ENCODE measurements at regions not wholly inside any gene's neighbourhood (a gene's known extent, or its start where the extent isn't known, plus 50 kb on each side); places are given as distances from the start of the nearest gene placed in this dataset.

- no peaks in the 10 kb centered on the region for H3K9me3 Mint-ChIP-seq (ENCODE audit: unreplicated experiment)
- no peaks in the 10 kb centered on the region for H3K36me3 Mint-ChIP-seq (ENCODE audit: unreplicated experiment)
- no peaks in the 10 kb centered on the region for H3K4me1 Mint-ChIP-seq (ENCODE audit: unreplicated experiment)
- no peaks in the 10 kb centered on the region for H3K27me3 Mint-ChIP-seq (ENCODE audit: unreplicated experiment)
- DNase-seq (ENCODE audit: extremely low spot score, unreplicated experiment) = no peak
- TF ChIP-seq CTCF (IDR thresholded peaks at IDR 0.05) = no peak
- no peak overlapping the region for H3K4me3 Mint-ChIP-seq (ENCODE audit: unreplicated experiment)
- H3K27ac Mint-ChIP-seq (ENCODE audit: unreplicated experiment) = no peak overlapping the region
Observed at GRCh38 chr2:125861461-125861860, 794.5 kb upstream of the GYPC start.

GRCh38 chr2:125867908-125868307 is 788.0 kb upstream of the GYPC start:
- no peak for TF ChIP-seq CTCF (IDR thresholded peaks at IDR 0.05)
- Mint-ChIP-seq H3K27ac (ENCODE audit: unreplicated experiment) (no peak overlapping the region), H3K27me3 (ENCODE audit: unreplicated experiment) (no peaks in the 10 kb centered on the region), H3K4me3 (ENCODE audit: unreplicated experiment) (no peak overlapping the region), H3K4me1 (ENCODE audit: unreplicated experiment) (no peaks in the 10 kb centered on the region), H3K9me3 (ENCODE audit: unreplicated experiment) (peaks cover 17% of the 10 kb centered on the region), H3K36me3 (ENCODE audit: unreplicated experiment) (no peaks in the 10 kb centered on the region)
- no peak for DNase-seq (ENCODE audit: extremely low spot score, unreplicated experiment)

GRCh38 chr2:125870264-125870663 is 785.7 kb upstream of the GYPC start:
- Mint-ChIP-seq H3K9me3 (ENCODE audit: unreplicated experiment) (peaks cover 25% of the 10 kb centered on the region), H3K36me3 (ENCODE audit: unreplicated experiment) (no peaks in the 10 kb centered on the region), H3K27me3 (ENCODE audit: unreplicated experiment) (no peaks in the 10 kb centered on the region), H3K4me1 (ENCODE audit: unreplicated experiment) (no peaks in the 10 kb centered on the region), H3K27ac (ENCODE audit: unreplicated experiment) (no peak overlapping the region), H3K4me3 (ENCODE audit: unreplicated experiment) (no peak overlapping the region)
- no peak for TF ChIP-seq CTCF (IDR thresholded peaks at IDR 0.05)
- DNase-seq (ENCODE audit: extremely low spot score, unreplicated experiment) = no peak

GRCh38 chr2:125870746-125871145 is 785.2 kb upstream of the GYPC start:
- no peaks in the 10 kb centered on the region for H3K4me1 Mint-ChIP-seq (ENCODE audit: unreplicated experiment)
- no peak overlapping the region for H3K27ac Mint-ChIP-seq (ENCODE audit: unreplicated experiment)
- no peak for DNase-seq (ENCODE audit: extremely low spot score, unreplicated experiment)
- no peak for TF ChIP-seq CTCF (IDR thresholded peaks at IDR 0.05)
- H3K9me3 Mint-ChIP-seq (ENCODE audit: unreplicated experiment) = peaks cover 28% of the 10 kb centered on the region
- H3K27me3 Mint-ChIP-seq (ENCODE audit: unreplicated experiment) = no peaks in the 10 kb centered on the region
- H3K36me3 Mint-ChIP-seq (ENCODE audit: unreplicated experiment) = no peaks in the 10 kb centered on the region
- H3K4me3 Mint-ChIP-seq (ENCODE audit: unreplicated experiment) = no peak overlapping the region

- no peak for TF ChIP-seq CTCF (IDR thresholded peaks at IDR 0.05)
- Mint-ChIP-seq H3K27ac (ENCODE audit: unreplicated experiment) (no peak overlapping the region), H3K27me3 (ENCODE audit: unreplicated experiment) (no peaks in the 10 kb centered on the region), H3K4me1 (ENCODE audit: unreplicated experiment) (no peaks in the 10 kb centered on the region), H3K4me3 (ENCODE audit: unreplicated experiment) (no peak overlapping the region), H3K9me3 (ENCODE audit: unreplicated experiment) (peaks cover 32% of the 10 kb centered on the region), H3K36me3 (ENCODE audit: unreplicated experiment) (no peaks in the 10 kb centered on the region)
- no peak for DNase-seq (ENCODE audit: extremely low spot score, unreplicated experiment)
Observed at GRCh38 chr2:125874564-125874963, 781.4 kb upstream of the GYPC start.

All from osteocyte (in vitro differentiated cells).